K562 (cell line): ENCODE measurements at regions not wholly inside any gene's neighbourhood (a gene's known extent, or its start where the extent isn't known, plus 50 kb on each side); places are given as distances from the start of the nearest gene placed in this dataset.

ENCODE experiments used
- CHD2 ChIP-seq: IDR thresholded peaks from 2 replicates; pipeline ENCODE4 v1.6.1; 2011; ENCODE audit warnings: low read depth, low read length
- FOXP1 ChIP-seq: sonication (generic); formaldehyde crosslinking; IDR thresholded peaks from 2 replicates; pipeline ENCODE4 v1.8.0; 2022; ENCODE audit warnings: mild to moderate bottlenecking, missing genetic modification reagents
- HCFC1 ChIP-seq: IDR thresholded peaks from 2 replicates; pipeline ENCODE4 v1.6.1; 2012; ENCODE audit warnings: low read depth, low read length, improper control_type of control experiment
- MECOM ChIP-seq: fragments of 250-450 bp; sonication (Bioruptor Pico); IDR thresholded peaks from 2 replicates; pipeline ENCODE4 v1.8.0; 2022; ENCODE audit warnings: inconsistent platforms
- NRF1 ChIP-seq, 2 experiments: fragments of 450-650 bp; IDR thresholded peaks in 1 of 2; conservative IDR thresholded peaks in 1 of 2; 2 replicates each; pipeline ENCODE4 v1.6.1; 2014; ENCODE audit warnings: mild to moderate bottlenecking in 2 of 2
- POLR2A ChIP-seq: fragments of 450-650 bp; conservative IDR thresholded peaks from 2 replicates; pipeline ENCODE4 v1.6.1; 2016
- RBM22 ChIP-seq: fragments of 200-400 bp; formaldehyde crosslinking; IDR thresholded peaks from 2 replicates; pipeline ENCODE4 v1.6.1; 2018; ENCODE audit warnings: low read length, low read depth; ENCODE audit not compliant: poor library complexity, severe bottlenecking
- TAF9B ChIP-seq: fragments of 450-650 bp; IDR thresholded peaks from 2 replicates; pipeline ENCODE4 v1.6.1; 2018; ENCODE audit warnings: mild to moderate bottlenecking; ENCODE audit not compliant: partially characterized antibody
- TSC22D4 ChIP-seq: fragments of 450-650 bp; IDR thresholded peaks from 2 replicates; pipeline ENCODE4 v1.6.1; 2016; ENCODE audit warnings: missing genetic modification characterization, missing biosample characterization, control low read depth
- ZNF586 ChIP-seq: fragments of 450-650 bp; formaldehyde crosslinking; conservative IDR thresholded peaks from 2 replicates; pipeline ENCODE4 v1.4.0; 2020; ENCODE audit warnings: mild to moderate bottlenecking, moderate library complexity
- ZNF707 ChIP-seq: fragments of 250-450 bp; sonication (Bioruptor Pico); conservative IDR thresholded peaks from 2 replicates; pipeline ENCODE4 v1.8.0; 2022; ENCODE audit warnings: inconsistent platforms, mild to moderate bottlenecking, moderate library complexity
- TF ChIP-seq, protein P1 (sequence below): sonication (generic); formaldehyde crosslinking; IDR thresholded peaks from 2 replicates; pipeline ENCODE4 v1.8.1; 2023; ENCODE audit warnings: mild to moderate bottlenecking, missing genetic modification reagents
- TF ChIP-seq, protein P2 (sequence below): sonication (generic); formaldehyde crosslinking; IDR thresholded peaks from 2 replicates; pipeline ENCODE4 v1.8.0; 2022; ENCODE audit warnings: mild to moderate bottlenecking, missing genetic modification reagents

GRCh38 chr1:94321662-94322061 is 84.3 kb upstream of the ARHGAP29 start (continued):
- TF ChIP-seq ZNF707 (CRISPR knock-in tag) (no peak), POLR2A (no peak), CHD2 (no peak), FOXP1 (CRISPR knock-in tag) (no peak), HCFC1 (no peak), NRF1 (conservative IDR thresholded peaks at IDR 0.05 in 1 of 2, IDR thresholded peaks at IDR 0.05 in 1 of 2) (no peak), MECOM (CRISPR knock-in tag) (no peak), ZNF586 (no peak), RBM22 (no peak), TAF9B (no peak), TSC22D4 (tag) (no peak)
- TF ChIP-seq, protein P1, sequence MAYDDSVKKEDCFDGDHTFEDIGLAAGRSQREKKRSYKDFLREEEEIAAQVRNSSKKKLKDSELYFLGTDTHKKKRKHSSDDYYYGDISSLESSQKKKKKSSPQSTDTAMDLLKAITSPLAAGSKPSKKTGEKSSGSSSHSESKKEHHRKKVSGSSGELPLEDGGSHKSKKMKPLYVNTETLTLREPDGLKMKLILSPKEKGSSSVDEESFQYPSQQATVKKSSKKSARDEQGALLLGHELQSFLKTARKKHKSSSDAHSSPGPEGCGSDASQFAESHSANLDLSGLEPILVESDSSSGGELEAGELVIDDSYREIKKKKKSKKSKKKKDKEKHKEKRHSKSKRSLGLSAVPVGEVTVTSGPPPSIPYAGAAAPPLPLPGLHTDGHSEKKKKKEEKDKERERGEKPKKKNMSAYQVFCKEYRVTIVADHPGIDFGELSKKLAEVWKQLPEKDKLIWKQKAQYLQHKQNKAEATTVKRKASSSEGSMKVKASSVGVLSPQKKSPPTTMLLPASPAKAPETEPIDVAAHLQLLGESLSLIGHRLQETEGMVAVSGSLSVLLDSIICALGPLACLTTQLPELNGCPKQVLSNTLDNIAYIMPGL: no peak
- TF ChIP-seq, protein P2, sequence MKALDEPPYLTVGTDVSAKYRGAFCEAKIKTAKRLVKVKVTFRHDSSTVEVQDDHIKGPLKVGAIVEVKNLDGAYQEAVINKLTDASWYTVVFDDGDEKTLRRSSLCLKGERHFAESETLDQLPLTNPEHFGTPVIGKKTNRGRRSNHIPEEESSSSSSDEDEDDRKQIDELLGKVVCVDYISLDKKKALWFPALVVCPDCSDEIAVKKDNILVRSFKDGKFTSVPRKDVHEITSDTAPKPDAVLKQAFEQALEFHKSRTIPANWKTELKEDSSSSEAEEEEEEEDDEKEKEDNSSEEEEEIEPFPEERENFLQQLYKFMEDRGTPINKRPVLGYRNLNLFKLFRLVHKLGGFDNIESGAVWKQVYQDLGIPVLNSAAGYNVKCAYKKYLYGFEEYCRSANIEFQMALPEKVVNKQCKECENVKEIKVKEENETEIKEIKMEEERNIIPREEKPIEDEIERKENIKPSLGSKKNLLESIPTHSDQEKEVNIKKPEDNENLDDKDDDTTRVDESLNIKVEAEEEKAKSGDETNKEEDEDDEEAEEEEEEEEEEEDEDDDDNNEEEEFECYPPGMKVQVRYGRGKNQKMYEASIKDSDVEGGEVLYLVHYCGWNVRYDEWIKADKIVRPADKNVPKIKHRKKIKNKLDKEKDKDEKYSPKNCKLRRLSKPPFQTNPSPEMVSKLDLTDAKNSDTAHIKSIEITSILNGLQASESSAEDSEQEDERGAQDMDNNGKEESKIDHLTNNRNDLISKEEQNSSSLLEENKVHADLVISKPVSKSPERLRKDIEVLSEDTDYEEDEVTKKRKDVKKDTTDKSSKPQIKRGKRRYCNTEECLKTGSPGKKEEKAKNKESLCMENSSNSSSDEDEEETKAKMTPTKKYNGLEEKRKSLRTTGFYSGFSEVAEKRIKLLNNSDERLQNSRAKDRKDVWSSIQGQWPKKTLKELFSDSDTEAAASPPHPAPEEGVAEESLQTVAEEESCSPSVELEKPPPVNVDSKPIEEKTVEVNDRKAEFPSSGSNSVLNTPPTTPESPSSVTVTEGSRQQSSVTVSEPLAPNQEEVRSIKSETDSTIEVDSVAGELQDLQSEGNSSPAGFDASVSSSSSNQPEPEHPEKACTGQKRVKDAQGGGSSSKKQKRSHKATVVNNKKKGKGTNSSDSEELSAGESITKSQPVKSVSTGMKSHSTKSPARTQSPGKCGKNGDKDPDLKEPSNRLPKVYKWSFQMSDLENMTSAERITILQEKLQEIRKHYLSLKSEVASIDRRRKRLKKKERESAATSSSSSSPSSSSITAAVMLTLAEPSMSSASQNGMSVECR: no peak
